Epithelial cell of prostate (primary cell): ENCODE measurements at regions not wholly inside any gene's neighbourhood (a gene's known extent, or its start where the extent isn't known, plus 50 kb on each side); places are given as distances from the start of the nearest gene placed in this dataset.
"Not testable (repeated sequence)": the region's sequence is repeated elsewhere in the genome, so short reads cannot be mapped to it uniquely, and the experiment has no call there.

Experiments
- DNase-seq: peaks from one replicate; pipeline ENCODE4 v3.0.0-alpha.2; 2011; ENCODE audit warnings: low read depth, low spot score
- H3K27ac ChIP-seq: fragments of 450-650 bp; 2 replicates; pipeline ENCODE4 v1.5.1; 2017; ENCODE audit warnings: mild to moderate bottlenecking

GRCh38 chr4:180304321-180304720 lies 1938.9 kb upstream of the TENM3 start:
- no peak for DNase-seq
- no peak overlapping the region for H3K27ac ChIP-seq

DNA sequence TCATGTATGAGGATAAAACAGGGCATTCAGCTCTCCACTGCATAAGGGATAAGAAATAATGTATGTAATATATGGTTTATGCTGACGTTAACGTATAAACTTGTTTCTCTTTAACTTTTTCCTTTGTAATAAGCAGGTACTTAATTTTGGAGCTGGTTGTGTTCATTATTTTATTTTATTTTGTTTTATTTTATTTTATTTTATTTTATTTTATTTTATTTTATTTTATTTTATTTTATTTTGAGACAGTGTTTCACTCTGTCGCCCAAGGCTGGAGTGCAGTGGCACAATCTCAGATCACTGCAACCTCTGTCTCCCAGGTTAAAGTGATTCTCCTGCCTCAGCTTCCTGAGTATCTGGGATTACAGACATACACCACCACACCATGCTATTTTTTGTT lies 1932.6 kb upstream of the TENM3 start:
- no peak for DNase-seq
- no peak overlapping the region for H3K27ac ChIP-seq

DNA sequence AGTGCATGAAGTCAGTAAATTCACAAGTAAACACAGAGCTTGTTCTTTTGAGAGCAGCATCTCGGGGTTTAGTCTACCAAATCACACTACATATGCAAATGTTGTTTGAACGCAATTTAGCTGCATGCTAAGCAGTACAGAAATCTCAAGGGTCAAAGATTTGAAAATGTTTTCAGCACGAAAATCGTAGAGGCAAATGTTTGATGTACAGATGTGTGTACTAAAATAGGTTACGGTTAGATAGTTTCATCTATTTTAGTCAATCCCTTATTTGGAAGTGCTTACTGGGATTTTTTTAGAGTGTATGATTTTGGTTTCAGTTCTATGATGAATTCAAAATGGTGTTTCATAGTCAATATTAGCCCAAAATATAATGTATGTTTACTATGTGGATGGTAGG lies 1928.2 kb upstream of the TENM3 start:
- DNase-seq: no peak
- H3K27ac ChIP-seq: no peak overlapping the region

- DNase-seq: peak; percentile 5
- H3K27ac ChIP-seq: no peak overlapping the region
Measured at GRCh38 chr4:180330521-180330920, 1912.7 kb upstream of the TENM3 start.

DNA sequence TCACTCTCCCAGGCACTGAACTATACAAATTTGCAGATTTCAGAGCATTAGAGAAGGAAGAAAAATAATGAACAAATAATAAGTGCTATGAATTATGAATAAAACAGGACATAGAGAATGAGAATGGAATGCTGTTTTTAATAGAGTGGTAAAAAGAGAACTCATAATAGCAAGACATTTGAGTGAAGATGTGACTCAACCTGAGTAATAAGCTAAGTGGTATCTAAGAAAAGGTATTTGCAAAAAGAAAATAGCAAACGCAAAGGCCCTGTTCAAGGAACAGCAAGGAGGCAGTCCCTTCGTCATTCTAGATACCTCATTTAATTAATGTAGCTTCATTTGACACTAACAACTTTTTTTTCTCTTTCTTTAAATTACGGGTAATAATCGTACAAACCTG lies 1910.0 kb upstream of the TENM3 start:
- DNase-seq: no peak
- H3K27ac ChIP-seq: no peak overlapping the region

GRCh38 chr4:180335566-180335965 lies 1907.6 kb upstream of the TENM3 start:
- no peak for DNase-seq
- no peak overlapping the region for H3K27ac ChIP-seq

DNA sequence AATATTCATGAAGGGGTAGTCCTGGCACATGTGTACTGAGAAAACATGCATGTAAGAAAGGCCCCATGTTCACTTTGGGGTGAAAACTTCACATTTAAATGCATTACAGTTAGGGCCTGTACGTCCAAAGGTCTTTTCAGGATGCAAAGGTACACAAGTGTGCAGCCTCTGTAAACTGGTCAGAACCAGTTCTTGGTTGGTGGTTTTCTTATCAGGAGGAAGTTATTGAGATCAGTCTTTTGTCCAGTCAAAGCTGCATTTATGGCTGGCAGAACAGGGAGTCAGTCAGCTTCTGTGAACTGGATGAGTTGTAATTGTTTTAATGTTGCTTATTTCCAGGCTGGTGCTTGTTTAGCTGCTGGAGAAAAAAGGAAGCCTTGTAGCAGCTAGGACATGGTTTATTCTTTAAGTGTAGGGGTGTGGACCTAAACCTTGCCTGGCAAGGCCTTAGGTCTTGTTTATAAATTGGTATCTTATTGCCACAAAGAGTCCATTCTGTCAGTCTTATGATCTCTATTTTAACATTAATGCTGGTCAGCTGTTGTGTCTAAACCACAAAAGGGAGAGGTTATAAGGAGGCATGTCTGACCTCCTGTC lies 1906.6 kb upstream of the TENM3 start:
- no peak for DNase-seq

GRCh38 chr4:180341926-180342325 lies 1901.3 kb upstream of the TENM3 start:
- no peak for DNase-seq
- no peak overlapping the region for H3K27ac ChIP-seq

More for the DNA sequence above, 1906.6 kb upstream of the TENM3 start:
- no peak overlapping the region for H3K27ac ChIP-seq

- no peak for DNase-seq
- no peak overlapping the region for H3K27ac ChIP-seq
Measured at GRCh38 chr4:180350901-180351300, 1892.3 kb upstream of the TENM3 start.

DNA sequence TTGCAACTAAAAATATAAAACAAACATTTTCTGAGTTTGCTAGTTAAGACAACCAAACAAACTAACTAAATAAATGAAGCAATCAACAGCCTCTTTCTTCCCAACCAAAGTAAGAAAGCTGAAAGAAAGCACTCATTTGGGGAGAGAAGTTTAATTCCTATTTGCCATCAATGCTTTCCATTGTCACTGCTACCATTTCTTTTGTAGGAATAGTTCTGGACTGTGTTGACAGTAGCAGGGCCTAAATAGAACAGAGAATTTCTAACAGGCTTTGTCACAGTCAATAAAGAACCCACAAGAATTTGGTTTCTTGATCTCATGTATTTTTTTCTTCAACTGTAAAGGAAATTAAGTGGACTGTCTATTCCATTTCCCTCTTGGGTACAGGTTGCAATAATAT lies 1886.4 kb upstream of the TENM3 start:
- no peak overlapping the region for H3K27ac ChIP-seq
- DNase-seq: no peak

- DNase-seq, H3K27ac ChIP-seq: not testable (repeated sequence)
Measured at GRCh38 chr4:180360113-180360512, 1883.1 kb upstream of the TENM3 start.

GRCh38 chr4:180363815-180364214 lies 1879.4 kb upstream of the TENM3 start:
- no peak overlapping the region for H3K27ac ChIP-seq
- peak; percentile 34 for DNase-seq

GRCh38 chr4:180372691-180373090 lies 1870.5 kb upstream of the TENM3 start:
- H3K27ac ChIP-seq: no peak overlapping the region
- DNase-seq: no peak

- no peak for DNase-seq
Measured at GRCh38 chr4:180377741-180378140, 1865.5 kb upstream of the TENM3 start.

DNA sequence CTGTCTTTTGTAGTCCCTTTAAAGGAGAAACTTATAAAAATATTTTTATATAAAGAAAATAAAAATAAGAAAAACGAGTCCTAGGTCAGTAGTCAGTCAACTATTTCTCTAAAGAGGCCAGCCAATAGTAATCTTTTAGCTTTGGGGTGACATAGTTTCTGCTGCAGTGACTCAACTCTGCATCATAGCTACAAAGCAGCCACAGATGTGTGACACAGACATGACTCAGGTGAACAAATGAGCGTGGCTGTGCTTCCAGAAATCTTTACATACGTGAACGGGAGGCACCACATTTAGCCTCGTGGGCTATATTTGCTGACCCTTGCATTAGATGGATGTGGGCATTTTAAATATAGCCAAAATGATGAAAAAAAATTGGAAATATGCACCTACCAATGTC lies 1862.5 kb upstream of the TENM3 start:
- peak; percentile 46 for DNase-seq
- H3K27ac ChIP-seq: no peak overlapping the region

More at GRCh38 chr4:180377741-180378140, 1865.5 kb upstream of the TENM3 start:
- H3K27ac ChIP-seq: no peak overlapping the region

DNA sequence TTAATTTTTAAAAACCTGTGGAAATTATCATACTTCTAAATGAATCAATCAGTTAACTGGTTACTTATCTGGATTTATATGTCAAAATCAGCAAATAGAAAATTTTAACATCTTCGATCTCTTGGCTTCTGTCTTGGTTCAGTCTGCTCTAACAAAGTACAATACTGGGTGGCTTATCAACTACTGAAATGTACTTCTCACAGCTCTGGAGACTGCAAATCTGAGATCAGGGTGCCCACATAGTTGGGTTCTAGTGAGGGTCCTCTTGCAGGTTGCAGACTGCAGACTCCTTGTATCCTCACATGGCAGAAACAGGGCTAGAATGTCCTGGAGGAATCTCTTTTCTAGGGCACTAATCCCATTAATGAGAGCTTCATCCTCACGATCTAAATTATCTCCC lies 1851.6 kb upstream of the TENM3 start:
- no peak for DNase-seq
- H3K27ac ChIP-seq: no peak overlapping the region

- no peak overlapping the region for H3K27ac ChIP-seq
- DNase-seq: no peak
Measured at GRCh38 chr4:180394312-180394711, 1848.9 kb upstream of the TENM3 start.

DNA sequence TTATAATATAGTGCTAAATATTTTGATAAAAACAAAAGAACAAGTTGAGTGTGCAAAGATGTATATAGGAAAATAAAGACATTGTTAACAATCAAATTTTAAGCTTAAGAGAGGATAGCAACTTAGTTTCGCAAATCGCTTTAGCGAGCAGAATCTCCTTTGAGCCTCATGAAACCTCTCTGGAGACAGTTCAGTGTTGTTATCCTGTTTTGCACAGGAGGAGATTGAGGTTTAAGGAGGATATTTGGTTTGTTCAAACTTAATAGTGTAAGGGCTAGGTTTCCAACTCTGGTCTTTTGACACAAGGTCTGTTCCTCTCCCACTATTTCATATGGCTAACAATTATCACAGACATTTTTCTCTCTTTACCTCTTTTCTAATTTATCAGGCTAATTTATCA lies 1848.5 kb upstream of the TENM3 start:
- H3K27ac ChIP-seq: no peak overlapping the region
- DNase-seq: no peak

DNA sequence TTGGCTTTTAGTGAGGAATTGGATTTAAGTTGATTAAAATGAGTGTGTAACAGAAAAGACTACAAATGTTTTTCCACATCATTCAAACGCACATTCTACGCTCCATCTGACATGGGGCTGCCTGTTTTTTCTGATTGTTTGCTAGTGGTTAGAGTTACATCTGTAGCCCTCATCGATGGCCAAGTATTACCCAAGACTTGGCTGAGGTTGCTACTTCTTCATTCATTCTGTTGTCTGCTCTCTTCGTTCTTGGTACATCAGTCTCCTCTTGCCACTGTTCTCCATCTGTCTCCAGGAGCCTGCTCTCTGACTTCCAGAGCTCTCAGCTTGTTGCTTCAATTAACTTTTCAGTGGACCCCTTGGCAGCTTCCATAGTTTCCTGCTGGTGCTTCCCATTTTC lies 1844.6 kb upstream of the TENM3 start:
- DNase-seq: no peak
- H3K27ac ChIP-seq: no peak overlapping the region

- no peak for DNase-seq
Measured at GRCh38 chr4:180407275-180407885, 1835.8 kb upstream of the TENM3 start.

DNA sequence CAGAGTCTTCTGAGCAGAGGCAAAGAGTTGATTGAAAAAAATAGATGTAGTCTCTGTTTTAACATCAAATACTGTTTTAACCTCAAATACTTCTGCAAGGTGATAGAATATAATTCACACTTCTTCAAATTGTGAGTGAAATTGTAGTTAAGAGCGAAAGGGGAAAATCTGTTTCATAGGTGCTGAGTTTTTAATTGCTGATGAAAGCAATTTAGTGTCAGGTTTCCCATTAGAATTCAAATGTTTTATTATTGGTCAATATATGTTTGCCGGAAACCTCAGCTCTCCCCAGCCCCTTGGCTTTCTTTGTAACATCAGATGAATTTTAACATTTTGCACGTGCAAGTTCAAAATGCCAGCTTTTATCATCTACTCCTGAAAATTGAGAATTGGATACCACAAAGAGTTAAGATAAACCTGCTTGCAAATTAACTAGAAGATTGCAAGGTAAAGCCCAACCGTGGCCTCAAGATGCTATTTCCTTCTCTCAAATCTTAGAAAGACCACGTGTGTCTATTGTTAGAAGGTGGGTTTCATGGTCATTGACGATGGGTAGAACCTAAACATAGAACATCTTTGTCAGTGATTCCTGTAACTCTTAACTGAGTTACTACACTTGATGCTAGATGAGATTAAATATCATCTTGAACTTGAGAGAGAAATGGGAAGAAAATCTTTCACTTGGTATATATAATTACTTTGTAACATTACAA lies 1824.2 kb upstream of the TENM3 start:
- no peak overlapping the region for H3K27ac ChIP-seq
- no peak for DNase-seq

More at GRCh38 chr4:180407275-180407885, 1835.8 kb upstream of the TENM3 start:
- H3K27ac ChIP-seq: no peak overlapping the region
